ENCODE measurements at regions not wholly inside any gene's neighbourhood (a gene's known extent, or its start where the extent isn't known, plus 50 kb on each side); places are given as distances from the start of the nearest gene placed in this dataset.

DNA sequence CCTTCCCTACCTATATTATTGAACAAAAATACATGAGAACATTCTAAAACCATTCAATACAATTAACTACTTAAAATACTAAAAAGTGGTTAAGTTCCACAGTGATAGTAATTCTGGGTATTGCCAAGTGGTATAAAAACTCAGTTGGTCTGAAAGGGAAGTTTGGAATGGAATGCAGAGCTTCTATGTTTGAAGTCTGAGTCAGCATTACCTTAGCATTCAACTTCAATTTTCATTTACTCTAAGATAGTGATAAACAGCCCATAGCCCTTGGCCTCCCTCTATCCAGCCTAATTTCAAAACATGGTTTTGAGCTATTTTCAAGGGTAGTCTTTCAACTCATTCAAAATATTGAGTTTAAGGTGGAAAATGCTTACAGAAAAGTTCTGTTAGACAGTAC is 140.4 kb upstream of the ASCC3 start:
- Histone ChIP-seq H3K9me3 (no peaks in the 10 kb centered on the region), H3K27me3 (replicated peaks in 1 of 2; ENCODE audit: control insufficient read depth in 2 of 2, extremely low read depth in 1 of 2, insufficient read depth in 2 of 2, low read length in 1 of 2) (no peaks in the 10 kb centered on the region), H3K36me3 (ENCODE audit: control insufficient read depth in 2 of 2, extremely low read depth in 1 of 2, insufficient read depth in 1 of 2, low read length in 1 of 2) (no peaks in the 10 kb centered on the region), H3K4me3 (ENCODE audit: control insufficient read depth in 1 of 2, extremely low read depth in 1 of 2, low read length in 1 of 2) (no peak overlapping the region), H3K27ac (ENCODE audit: low read length) (no peak overlapping the region), H3K4me1 (ENCODE audit: control insufficient read depth in 1 of 2, extremely low read depth in 1 of 2, insufficient read depth in 2 of 2, low read length in 2 of 2) (no peaks in the 10 kb centered on the region)
- ChIA-PET CTCF (no interaction called here), POLR2A (no interaction called here)
- DNase-seq (no peak), ATAC-seq (replicated peaks in 1 of 4) (no peak)
- peaks cover 0 to 3% (median 0%) of the 10 kb centered on the region in 3 donors for H3K9me3 Mint-ChIP-seq
- H3K27ac Mint-ChIP-seq: no peak overlapping the region
- no peak overlapping the region for H3K4me3 Mint-ChIP-seq
- no peaks in the 10 kb centered on the region for H3K36me3 Mint-ChIP-seq
- H3K4me1 Mint-ChIP-seq: no peaks in the 10 kb centered on the region
- H3K27me3 Mint-ChIP-seq: no peaks in the 10 kb centered on the region

DNA sequence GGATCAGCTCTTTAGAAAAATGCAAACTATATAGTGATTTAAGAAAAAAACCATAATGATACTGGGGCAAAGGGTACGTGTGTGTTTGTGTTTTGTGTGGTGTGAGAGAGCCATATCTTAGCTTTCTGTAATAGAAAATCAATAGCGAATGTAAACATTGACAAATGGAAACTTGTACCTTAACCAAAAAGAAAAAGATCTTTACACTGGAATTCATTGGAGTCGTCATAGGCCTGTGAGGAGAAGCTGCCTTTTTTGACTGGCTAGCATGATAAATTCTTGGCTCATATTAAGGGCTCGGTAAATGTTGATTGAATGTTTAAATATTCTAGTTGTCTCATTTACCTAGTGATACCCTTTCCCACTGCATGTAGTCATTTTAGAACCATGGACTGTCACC is 161.8 kb upstream of the ASCC3 start:
- no peaks in the 10 kb centered on the region for H3K27me3 Mint-ChIP-seq
- ChIA-PET POLR2A (no interaction called here), CTCF (no interaction called here)
- no peaks in the 10 kb centered on the region for H3K9me3 Mint-ChIP-seq
- H3K27ac Mint-ChIP-seq: no peak overlapping the region
- ATAC-seq (replicated peaks in 1 of 4): no peak
- no peak overlapping the region for H3K4me3 Mint-ChIP-seq
- WGBS (ENCODE audit: insufficient coverage): no CpG with 5 or more reads among the region's 4 CpGs
- Histone ChIP-seq H3K27me3 (replicated peaks in 1 of 2; ENCODE audit: control insufficient read depth in 2 of 2, extremely low read depth in 1 of 2, insufficient read depth in 2 of 2, low read length in 1 of 2) (no peaks in the 10 kb centered on the region), H3K4me3 (ENCODE audit: control insufficient read depth in 1 of 2, extremely low read depth in 1 of 2, low read length in 1 of 2) (no peak overlapping the region), H3K27ac (ENCODE audit: low read length) (no peak overlapping the region), H3K36me3 (ENCODE audit: control insufficient read depth in 2 of 2, extremely low read depth in 1 of 2, insufficient read depth in 1 of 2, low read length in 1 of 2) (no peaks in the 10 kb centered on the region), H3K4me1 (ENCODE audit: control insufficient read depth in 1 of 2, extremely low read depth in 1 of 2, insufficient read depth in 2 of 2, low read length in 2 of 2) (no peaks in the 10 kb centered on the region), H3K9me3 (no peaks in the 10 kb centered on the region)
- DNase-seq: no peak
- no peaks in the 10 kb centered on the region for H3K4me1 Mint-ChIP-seq
- H3K36me3 Mint-ChIP-seq: no peaks in the 10 kb centered on the region

DNA sequence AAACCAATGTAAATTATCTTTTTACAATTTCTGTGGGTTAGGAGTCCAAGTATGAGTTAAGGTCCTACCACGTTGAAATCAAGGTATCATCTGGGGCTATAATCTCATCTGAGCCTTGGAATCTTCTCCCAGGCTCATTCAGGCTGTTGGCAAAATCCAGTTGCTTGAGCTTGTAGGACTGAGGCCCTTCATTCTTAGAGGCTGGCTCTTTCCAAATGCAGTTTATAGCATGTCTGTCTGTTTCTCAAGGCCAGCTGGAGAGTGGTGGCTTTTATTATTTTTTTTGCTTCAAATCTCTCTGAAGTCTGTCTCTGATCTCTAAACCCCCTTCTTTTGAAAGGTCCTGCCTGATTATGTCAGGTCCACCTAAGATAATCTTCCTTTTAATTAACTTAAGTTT is 177.2 kb upstream of the ASCC3 start:
- POLR2A ChIA-PET: no interaction called here
- WGBS (ENCODE audit: insufficient coverage): 29% methylated on average over 1 of the region's 1 CpG

DNA sequence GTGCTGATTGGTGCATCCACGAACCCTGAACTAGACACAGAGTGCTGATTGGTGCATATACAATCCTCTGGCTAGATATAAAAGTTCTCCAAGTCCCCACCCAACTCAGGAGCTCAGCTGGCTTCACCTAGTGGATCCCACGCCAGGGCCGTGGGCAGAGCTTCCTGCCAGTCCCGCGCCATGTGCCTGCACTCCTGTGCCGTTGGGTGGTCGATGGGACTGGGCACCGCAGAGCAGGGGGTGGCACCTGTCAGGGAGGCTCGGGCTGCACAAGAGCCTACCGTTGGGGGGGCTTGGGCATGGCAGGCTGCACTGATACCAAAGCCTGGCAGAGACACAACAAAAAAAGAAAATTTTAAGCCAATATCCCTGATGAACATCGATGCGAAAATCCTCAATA is 185.4 kb upstream of the ASCC3 start:
- Mint-ChIP-seq H3K4me3 (no peak overlapping the region), H3K36me3 (no peaks in the 10 kb centered on the region), H3K9me3 (peaks cover 18 to 27% (median 24%) of the 10 kb centered on the region in 3 donors), H3K27ac (no peak overlapping the region), H3K27me3 (no peaks in the 10 kb centered on the region), H3K4me1 (no peaks in the 10 kb centered on the region)
- DNase-seq: no peak
- H3K9me3 ChIP-seq: no peaks in the 10 kb centered on the region
- no peaks in the 10 kb centered on the region for H3K36me3 ChIP-seq (ENCODE audit: control insufficient read depth in 2 of 2, extremely low read depth in 1 of 2, insufficient read depth in 1 of 2, low read length in 1 of 2)
- no peak overlapping the region for H3K4me3 ChIP-seq (ENCODE audit: control insufficient read depth in 1 of 2, extremely low read depth in 1 of 2, low read length in 1 of 2)
- POLR2A ChIA-PET: no interaction called here
- WGBS (ENCODE audit: insufficient coverage): 88% methylated on average over 9 of the region's 12 CpGs
- CTCF ChIA-PET: no interaction called here
- no peaks in the 10 kb centered on the region for H3K4me1 ChIP-seq (ENCODE audit: control insufficient read depth in 1 of 2, extremely low read depth in 1 of 2, insufficient read depth in 2 of 2, low read length in 2 of 2)
- no peak overlapping the region for H3K27ac ChIP-seq (ENCODE audit: low read length)
- ATAC-seq (replicated peaks in 1 of 4): no peak
- no peaks in the 10 kb centered on the region for H3K27me3 ChIP-seq (replicated peaks in 1 of 2; ENCODE audit: control insufficient read depth in 2 of 2, extremely low read depth in 1 of 2, insufficient read depth in 2 of 2, low read length in 1 of 2)

More for the DNA sequence above, 177.2 kb upstream of the ASCC3 start:
- Mint-ChIP-seq H3K27ac (no peak overlapping the region), H3K9me3 (peaks cover 0 to 3% (median 3%) of the 10 kb centered on the region in 3 donors), H3K4me1 (no peaks in the 10 kb centered on the region), H3K36me3 (no peaks in the 10 kb centered on the region), H3K27me3 (peaks cover 4 to 5% of the 10 kb centered on the region in 2 donors), H3K4me3 (no peak overlapping the region)
- H3K36me3 ChIP-seq (ENCODE audit: control insufficient read depth in 2 of 2, extremely low read depth in 1 of 2, insufficient read depth in 1 of 2, low read length in 1 of 2): no peaks in the 10 kb centered on the region
- peaks cover 0 to 10% of the 10 kb centered on the region in 2 experiments for H3K27me3 ChIP-seq (replicated peaks in 1 of 2; ENCODE audit: control insufficient read depth in 2 of 2, extremely low read depth in 1 of 2, insufficient read depth in 2 of 2, low read length in 1 of 2)
- H3K9me3 ChIP-seq: no peaks in the 10 kb centered on the region
- CTCF ChIA-PET: no interaction called here
- no peak overlapping the region for H3K4me3 ChIP-seq (ENCODE audit: control insufficient read depth in 1 of 2, extremely low read depth in 1 of 2, low read length in 1 of 2)
- ATAC-seq (replicated peaks in 1 of 4) (no peak), DNase-seq (no peak)
- H3K4me1 ChIP-seq (ENCODE audit: control insufficient read depth in 1 of 2, extremely low read depth in 1 of 2, insufficient read depth in 2 of 2, low read length in 2 of 2): no peaks in the 10 kb centered on the region
- H3K27ac ChIP-seq (ENCODE audit: low read length): no peak overlapping the region

DNA sequence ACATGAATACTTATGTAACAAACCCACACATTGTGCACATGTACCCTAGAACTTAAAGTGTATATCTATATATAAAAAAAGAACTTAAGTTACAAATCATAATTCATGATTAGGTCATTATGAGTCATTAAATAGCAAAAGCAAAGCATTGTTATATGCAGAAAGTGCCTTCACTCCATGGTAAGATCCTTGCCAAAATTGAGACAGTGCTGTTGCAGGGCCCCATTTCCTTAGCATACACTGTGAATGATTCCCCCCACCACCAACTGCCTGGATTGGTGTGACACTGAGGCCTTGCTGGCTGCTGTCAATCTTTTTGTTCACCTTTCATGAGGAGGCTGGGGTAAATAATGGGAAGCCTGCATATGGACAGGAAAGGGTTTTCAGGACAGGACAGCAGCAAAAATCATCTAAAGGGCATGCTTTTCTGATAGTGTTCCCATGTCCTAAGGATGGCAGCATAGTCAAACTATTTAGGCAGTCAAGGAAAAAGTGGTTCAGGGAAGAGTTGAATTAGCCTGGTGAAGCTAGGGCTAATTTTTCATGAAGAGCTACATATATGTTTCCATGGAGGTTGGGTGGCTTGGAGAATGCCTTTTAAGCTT is 188.2 kb upstream of the ASCC3 start:
- POLR2A ChIA-PET: no interaction called here
- H3K4me3 Mint-ChIP-seq: no peak overlapping the region

DNA sequence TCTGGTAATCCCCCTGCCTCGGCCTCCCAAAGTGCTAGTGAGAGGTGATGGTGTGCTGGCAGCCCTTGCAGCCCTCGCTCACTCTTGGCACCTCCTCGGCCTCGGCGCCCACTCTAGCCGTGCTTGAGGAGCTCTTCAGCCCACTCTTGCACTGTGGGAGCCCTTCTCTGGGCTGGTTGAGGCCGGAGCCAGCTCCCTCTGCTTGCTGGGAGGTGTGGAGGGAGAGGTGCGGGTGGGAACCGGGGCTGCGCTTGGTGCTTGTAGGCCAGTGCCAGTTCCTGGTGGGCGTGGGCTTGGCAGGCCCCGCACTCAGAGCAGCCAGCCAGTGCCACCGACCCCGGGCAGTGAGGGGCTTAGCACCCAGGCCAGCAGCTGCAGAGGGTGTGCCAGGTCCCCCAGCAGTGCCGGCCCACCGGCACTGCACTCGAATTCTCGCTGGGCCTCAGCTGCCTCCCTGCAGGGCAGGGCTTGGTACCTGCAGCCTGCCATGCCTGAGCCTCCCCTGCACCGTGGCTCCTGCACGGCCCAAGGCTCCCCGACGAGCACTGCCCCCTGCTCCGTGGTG is 189.0 kb upstream of the ASCC3 start:
- Histone ChIP-seq H3K27ac (ENCODE audit: low read length) (no peak overlapping the region), H3K4me3 (ENCODE audit: control insufficient read depth in 1 of 2, extremely low read depth in 1 of 2, low read length in 1 of 2) (no peak overlapping the region), H3K27me3 (replicated peaks in 1 of 2; ENCODE audit: control insufficient read depth in 2 of 2, extremely low read depth in 1 of 2, insufficient read depth in 2 of 2, low read length in 1 of 2) (no peaks in the 10 kb centered on the region), H3K9me3 (no peaks in the 10 kb centered on the region), H3K36me3 (ENCODE audit: control insufficient read depth in 2 of 2, extremely low read depth in 1 of 2, insufficient read depth in 1 of 2, low read length in 1 of 2) (no peaks in the 10 kb centered on the region), H3K4me1 (ENCODE audit: control insufficient read depth in 1 of 2, extremely low read depth in 1 of 2, insufficient read depth in 2 of 2, low read length in 2 of 2) (no peaks in the 10 kb centered on the region)
- DNase-seq: no peak
- CTCF ChIA-PET: interaction anchor here in 1 of 2 donors (0.5 kb wide), 1 partner anchor 9 kb away, joined by 3 read pairs; no protein-coding TSS in a partner anchor
- ATAC-seq (replicated peaks in 1 of 4): no peak
- 82% methylated on average over 23 of the region's 23 CpGs for WGBS (ENCODE audit: insufficient coverage)
- Mint-ChIP-seq H3K27ac (no peak overlapping the region), H3K9me3 (peaks cover 15 to 18% (median 15%) of the 10 kb centered on the region in 3 donors), H3K4me1 (no peaks in the 10 kb centered on the region), H3K4me3 (no peak overlapping the region), H3K27me3 (no peaks in the 10 kb centered on the region), H3K36me3 (no peaks in the 10 kb centered on the region)
- POLR2A ChIA-PET: no interaction called here

More for the DNA sequence above, 188.2 kb upstream of the ASCC3 start:
- H3K9me3 ChIP-seq: no peaks in the 10 kb centered on the region
- H3K4me1 ChIP-seq (ENCODE audit: control insufficient read depth in 1 of 2, extremely low read depth in 1 of 2, insufficient read depth in 2 of 2, low read length in 2 of 2): no peaks in the 10 kb centered on the region
- no peak overlapping the region for H3K27ac ChIP-seq (ENCODE audit: low read length)
- Mint-ChIP-seq H3K27ac (no peak overlapping the region), H3K27me3 (no peaks in the 10 kb centered on the region), H3K4me1 (no peaks in the 10 kb centered on the region), H3K9me3 (peaks cover 18 to 22% (median 21%) of the 10 kb centered on the region in 3 donors), H3K36me3 (no peaks in the 10 kb centered on the region)
- H3K36me3 ChIP-seq (ENCODE audit: control insufficient read depth in 2 of 2, extremely low read depth in 1 of 2, insufficient read depth in 1 of 2, low read length in 1 of 2): no peaks in the 10 kb centered on the region
- CTCF ChIA-PET: no interaction called here
- no peak for DNase-seq
- no peak overlapping the region for H3K4me3 ChIP-seq (ENCODE audit: control insufficient read depth in 1 of 2, extremely low read depth in 1 of 2, low read length in 1 of 2)
- ATAC-seq (replicated peaks in 1 of 4): no peak
- H3K27me3 ChIP-seq (replicated peaks in 1 of 2; ENCODE audit: control insufficient read depth in 2 of 2, extremely low read depth in 1 of 2, insufficient read depth in 2 of 2, low read length in 1 of 2): no peaks in the 10 kb centered on the region

DNA sequence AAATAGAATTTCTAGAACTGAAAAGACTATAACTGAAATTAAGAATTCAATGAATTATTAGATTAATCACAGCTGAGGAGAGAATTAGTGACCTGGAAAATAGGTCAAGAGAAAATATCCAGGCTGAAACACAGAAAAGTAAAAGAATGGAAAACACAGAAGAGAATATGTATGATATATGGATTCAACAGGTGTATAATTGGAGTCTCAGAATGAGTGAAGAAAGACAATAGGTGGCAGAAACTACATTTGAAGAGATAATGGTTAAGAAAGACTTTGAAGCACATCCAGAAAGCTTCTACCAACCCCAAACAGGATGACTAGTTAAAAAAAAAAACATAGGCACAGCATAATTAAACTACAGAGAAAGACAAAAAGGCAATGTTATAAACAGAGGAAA is 196.2 kb upstream of the ASCC3 start:
- H3K9me3 ChIP-seq: no peaks in the 10 kb centered on the region
- no peak overlapping the region for H3K27ac Mint-ChIP-seq
- POLR2A ChIA-PET: no interaction called here
- no peak overlapping the region for H3K4me3 ChIP-seq (ENCODE audit: control insufficient read depth in 1 of 2, extremely low read depth in 1 of 2, low read length in 1 of 2)
- DNase-seq (no peak), ATAC-seq (replicated peaks in 1 of 4) (no peak)
- H3K4me1 Mint-ChIP-seq: no peaks in the 10 kb centered on the region
- H3K27ac ChIP-seq (ENCODE audit: low read length): no peak overlapping the region
- H3K27me3 ChIP-seq (replicated peaks in 1 of 2; ENCODE audit: control insufficient read depth in 2 of 2, extremely low read depth in 1 of 2, insufficient read depth in 2 of 2, low read length in 1 of 2): no peaks in the 10 kb centered on the region
- H3K36me3 ChIP-seq (ENCODE audit: control insufficient read depth in 2 of 2, extremely low read depth in 1 of 2, insufficient read depth in 1 of 2, low read length in 1 of 2): no peaks in the 10 kb centered on the region
- peaks cover 5 to 11% (median 6%) of the 10 kb centered on the region in 3 donors for H3K9me3 Mint-ChIP-seq
- CTCF ChIA-PET: no interaction called here
- no peaks in the 10 kb centered on the region for H3K36me3 Mint-ChIP-seq
- H3K27me3 Mint-ChIP-seq: no peaks in the 10 kb centered on the region
- no peak overlapping the region for H3K4me3 Mint-ChIP-seq
- H3K4me1 ChIP-seq (ENCODE audit: control insufficient read depth in 1 of 2, extremely low read depth in 1 of 2, insufficient read depth in 2 of 2, low read length in 2 of 2): no peaks in the 10 kb centered on the region

All from T-cell (primary cell).